Suppressor macrophage (primary cell): ENCODE measurements at regions not wholly inside any gene's neighbourhood (a gene's known extent, or its start where the extent isn't known, plus 50 kb on each side); places are given as distances from the start of the nearest gene placed in this dataset.

Experiments used
- DNase-seq, 4 experiments: peaks; one replicate each; pipeline ENCODE4 v3.0.0-alpha.2; 2020 to 2022

DNA sequence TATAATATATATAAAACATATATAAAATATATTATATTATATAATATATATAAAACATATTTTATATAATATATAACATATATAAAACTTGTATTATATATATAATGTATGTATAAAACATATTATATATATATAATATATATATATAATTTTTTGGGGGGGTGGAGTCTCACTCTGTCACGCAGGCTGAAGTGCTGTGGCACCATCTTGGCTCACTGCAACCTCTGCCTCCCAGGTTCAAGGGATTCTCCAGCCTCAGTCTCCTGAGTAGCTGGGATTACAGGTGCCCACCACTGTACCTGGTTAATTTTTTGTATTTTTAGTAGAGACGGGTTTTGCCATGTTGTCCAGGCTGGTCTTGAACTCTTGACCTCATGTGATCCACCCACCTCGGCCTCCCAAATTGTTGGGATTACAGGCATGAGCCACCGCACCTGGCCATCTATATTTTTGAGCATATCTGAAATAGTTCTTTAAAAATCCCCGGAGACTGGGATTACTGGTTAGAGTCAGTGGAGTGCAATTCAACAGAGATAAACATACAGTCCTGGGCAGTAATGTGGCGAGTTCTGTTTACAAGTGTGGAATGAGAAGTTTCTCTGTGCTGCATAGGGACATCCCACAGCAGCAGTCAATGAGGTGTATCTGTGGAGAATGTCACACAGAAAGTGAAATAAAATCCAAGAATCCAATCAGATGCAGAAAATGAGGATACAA lies 208.4 kb downstream of the MYCN start:
- DNase-seq, result no peak

DNA sequence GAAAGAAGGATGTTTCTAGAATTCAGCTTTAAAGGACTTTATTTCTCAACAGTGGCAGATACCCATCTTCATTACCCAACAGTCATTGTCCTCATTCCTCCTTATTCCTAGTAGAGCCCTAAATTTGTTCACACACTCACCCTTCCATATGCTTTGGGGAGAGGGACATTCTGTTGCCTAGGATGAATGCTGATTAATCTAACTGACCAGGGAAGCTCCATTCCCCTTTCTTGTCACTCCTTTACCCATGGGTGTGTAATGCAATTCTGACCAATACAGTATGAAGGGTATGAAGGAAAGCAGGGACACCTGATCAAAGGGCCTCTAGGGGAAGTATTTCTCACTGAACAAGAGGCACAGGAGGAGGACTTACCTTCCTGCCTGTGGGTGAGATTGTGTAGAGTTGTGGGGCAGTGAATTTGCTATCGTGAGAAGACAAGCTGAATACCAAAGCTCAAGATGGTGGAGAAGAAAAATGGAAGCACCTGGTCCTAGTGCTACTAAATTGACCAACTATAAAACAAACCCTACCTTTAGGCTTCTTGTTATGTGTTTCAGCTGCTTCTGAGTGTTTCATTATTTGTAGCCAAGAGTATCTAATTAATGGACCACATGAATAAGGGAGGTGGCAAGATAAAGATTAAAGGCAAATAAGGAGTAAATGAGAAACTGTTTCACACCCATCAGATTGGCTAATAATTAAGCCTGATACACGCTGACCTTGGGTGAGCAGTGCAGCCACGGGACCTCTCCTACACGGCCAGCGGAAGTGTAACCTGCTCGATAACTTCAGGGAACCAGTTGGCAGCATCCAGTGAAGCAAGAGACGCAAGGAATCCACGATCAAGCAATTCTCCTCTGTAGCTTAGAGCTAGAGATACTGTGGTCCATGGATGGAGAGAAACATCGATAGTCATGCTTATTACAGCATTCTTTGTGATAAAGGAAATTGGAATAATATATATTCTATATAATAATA lies 202.3 kb downstream of the MYCN start:
- no peak for DNase-seq

DNA sequence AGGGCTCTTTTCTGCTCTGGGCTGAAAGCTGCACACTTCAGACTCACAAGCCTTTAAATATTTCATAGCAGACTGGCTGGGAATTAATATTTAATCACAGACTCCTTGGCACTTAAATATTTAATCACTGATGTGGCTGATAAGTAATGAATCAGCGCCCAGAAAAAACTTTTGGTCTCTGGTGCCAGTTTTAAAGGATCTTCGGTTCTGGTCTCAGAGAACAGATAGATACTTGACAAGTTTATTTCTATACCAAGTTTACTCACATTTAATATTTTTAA lies 201.2 kb downstream of the MYCN start:
- no peak for DNase-seq

DNA sequence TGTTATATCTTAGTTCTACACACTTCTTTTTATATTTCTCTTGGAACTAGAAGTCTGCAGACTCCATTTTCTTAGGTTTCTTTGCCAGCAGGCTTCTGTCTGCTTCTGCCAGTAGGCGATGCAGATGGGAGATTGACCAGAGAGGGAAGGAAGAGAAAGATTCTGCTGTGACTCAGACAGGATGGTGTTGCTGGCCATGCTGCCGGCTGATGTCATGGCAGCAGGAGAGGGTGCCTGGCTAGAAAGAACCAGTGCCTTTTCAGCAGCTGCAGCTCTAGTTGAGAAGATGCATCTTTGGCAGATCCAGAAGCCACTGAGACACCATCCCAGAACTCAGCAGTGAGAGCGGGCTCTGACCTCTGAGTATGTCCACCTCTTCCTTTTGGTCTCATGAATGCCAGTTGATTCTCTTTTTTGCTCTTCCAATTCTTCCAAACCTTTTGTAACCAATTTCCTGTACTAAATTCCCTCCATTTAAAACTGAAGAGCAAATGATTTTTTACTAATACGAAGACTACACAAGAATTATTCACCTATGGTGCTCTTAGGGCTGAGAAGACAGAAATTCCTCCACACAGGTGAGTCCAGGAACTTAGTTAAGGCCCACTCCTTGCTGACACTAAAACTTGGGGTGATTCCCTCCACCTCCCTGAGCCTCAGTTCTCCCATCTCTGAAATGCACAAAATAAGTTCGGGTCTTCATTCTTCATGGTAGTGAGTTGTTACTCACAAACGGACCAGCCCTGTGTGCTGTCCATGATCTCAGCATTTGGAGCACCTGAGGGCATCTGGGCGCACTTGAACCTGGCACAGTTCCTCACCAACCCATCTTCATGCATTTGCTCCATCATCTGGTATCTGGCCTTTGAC lies 200.7 kb downstream of the MYCN start:
- no peak for DNase-seq

DNA sequence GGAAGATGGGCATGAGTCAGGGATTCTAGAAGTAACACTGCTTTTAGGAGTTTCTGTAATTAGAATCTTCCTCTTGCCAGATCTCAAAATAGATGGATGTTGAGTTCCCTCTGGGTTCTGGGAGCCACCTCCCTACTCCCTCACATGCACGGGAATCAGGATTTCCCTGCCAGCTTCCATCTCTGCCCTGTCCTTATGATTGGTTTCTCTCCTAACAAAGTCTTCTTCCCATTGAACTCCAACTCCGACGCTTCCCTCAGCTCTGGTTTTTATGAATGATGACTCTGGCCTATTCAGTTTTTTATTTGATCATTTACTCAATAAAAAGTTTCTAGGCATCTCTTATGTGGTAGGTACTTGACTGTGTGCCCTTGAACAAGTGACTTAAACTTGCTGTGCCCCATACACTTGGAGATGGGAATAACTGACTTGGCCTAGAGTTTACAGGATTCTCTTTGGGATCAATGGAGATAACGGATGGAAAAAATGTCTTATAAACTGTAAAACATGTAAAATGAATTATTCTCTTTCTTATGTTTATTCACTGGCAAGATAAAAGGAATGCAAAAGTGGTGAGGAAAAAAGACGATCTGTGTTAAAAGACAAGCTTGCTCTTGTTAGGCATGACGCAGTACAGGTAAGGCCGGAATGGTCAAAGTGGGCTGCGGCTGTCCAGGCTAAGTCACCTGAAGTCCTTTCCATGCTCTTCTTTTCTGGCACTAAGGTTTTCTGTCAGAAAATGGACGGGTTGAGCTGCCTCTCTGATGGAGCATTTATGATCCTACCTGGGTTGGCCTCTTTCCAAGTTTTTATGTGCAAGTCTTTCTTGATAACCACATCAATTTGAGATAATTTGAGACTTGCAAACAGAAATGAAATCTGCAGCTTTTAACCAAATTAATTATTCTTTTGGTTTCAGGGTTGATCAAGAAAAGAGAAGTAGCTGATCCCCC lies 199.6 kb downstream of the MYCN start:
- no peak for DNase-seq

DNA sequence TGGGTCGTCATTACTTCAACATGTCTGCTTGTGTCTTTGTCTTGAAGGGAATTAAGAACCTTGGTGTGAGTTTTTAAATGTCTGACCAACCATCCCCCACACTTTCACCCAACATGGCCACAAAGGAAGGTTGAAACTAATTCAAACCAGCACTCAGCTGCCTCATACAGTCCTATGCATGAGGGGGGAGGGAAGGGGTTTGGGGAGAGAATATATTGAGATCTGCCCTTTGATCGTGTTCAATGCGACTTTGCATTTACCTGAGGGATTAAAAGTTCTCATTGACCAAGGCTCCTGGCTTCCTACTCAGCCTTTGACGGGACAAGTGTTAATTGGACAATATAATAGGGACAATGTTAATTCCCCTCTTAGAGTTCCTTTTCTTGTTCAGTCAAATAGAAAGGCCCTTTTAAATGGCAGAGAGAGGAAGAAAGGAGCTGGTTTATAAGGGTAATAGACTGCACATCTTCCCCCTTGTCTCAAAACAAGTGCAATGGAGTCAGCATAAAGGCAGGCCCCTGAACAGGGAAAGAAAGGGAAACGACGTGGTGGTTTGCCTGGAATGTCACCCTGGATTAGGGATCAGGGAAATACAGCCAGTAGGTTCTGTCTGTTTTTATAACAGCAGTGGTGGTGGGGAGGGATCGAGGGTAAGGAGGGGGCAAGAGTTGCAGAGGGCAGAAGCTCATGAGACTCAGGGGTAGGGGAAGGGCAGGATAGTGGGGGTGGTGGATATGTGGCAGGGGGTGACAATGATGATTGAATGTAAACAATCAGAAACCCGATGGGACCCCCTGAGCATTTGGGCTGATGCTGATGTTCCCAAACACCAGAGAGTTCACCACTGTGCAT lies 198.7 kb downstream of the MYCN start:
- no peak for DNase-seq

DNA sequence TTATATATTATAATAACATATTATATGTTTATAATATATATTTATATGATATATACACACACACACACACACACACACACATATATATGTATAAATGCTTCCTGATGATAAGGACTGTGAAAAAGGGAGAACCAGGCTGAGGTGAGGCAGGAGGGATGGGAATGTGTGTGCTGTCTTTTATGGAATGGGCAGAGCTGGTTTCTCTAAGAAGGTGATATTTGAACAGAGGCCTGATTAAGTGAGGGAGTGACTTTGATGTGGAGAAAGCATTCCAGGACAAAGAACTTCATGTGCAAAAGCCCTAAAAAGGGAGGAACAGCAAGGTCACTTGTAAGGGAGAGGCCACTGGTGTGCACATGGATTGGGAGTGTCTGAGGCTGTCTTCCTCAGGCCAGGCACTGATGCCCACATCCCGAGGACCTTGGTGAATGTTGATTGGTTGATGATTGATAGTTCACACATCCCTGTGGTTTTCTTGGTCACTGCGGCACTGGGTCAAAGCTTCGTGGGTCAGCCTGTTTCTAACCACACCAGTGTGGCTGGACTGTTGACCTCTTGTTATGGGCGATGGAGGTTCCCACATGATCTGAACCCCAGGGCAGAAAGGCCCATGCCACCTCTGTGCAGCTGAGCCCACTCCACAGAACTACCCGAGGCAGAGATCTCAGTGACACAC lies 196.9 kb downstream of the MYCN start:
- no peak for DNase-seq

DNA sequence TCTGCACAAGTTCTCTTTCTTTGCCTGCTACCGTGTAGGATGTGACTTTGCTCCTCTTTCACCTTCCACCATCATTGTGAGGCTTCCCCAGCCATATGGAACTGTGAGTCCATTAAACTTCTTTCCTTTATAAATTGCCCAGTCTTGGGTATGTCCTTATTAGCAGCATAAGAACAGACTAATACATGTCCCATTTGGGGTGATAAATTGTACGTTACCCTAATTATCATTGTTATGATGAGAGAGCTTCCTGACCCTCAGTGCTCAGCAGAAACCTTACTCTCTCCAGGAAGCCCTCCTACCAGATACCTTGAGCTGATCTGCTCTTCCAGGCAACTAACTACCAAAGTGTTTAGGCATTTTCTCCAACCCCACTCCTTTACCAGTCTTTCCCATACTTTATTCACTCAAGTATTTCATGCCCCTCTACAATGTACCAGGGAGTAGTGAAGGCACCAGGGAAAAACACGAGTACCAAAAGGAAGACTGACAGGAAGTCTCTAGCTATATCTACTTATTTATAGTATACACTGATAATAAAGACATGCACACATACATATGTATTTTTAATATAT lies 196.2 kb downstream of the MYCN start:
- DNase-seq, result no peak

DNA sequence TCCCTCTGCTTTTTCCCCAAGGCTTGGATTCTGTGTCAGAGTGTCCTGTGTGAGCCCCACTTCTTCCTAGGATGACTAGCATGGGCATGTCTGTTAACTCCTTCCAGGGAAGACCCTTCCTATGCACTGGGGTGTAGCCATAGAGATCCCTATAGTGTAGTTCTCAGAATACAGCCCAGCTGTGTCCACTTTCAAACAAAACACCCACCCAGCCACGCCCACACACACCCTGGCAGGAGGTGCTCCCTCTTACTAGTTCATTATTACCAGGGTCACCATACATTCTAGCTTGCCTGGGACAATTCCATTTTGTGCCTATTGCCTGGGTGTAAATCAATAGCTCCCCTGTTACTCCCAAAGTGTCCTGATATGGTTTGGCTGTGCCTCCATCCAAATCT lies 195.6 kb downstream of the MYCN start:
- DNase-seq, result no peak

DNA sequence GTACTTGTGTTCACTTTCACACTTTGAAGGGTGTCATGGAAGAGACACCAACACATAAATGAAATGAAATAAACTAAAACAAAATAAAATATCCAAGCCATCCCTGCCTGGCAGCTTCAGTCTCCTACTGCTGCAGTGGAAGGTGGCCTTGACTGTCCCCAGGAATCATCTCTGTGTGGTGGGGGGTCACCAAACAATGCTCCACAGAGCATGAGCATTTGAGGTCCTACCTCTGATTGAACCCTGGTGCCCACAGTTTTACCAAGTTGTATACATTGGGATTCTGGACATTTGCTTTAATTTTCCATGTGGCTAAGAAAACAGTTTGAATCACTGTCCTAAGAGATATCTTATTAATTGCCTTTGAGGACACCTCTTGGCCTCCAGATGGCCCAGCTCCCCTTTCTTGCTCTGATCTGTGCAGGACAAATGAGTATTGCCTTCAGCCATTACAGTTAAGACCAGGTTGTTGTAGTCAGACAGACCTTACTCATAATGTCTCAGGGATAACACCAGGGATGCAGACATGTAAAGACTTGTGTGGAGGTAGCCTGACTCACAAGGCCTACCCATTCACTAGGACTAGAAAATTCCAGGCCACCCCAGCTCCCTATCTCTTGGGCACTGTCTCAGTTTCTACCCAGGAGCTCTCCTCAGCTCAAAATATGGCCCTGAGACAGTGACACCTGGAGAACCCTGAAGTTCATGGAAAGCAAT lies 195.0 kb downstream of the MYCN start:
- DNase-seq, result no peak

DNA sequence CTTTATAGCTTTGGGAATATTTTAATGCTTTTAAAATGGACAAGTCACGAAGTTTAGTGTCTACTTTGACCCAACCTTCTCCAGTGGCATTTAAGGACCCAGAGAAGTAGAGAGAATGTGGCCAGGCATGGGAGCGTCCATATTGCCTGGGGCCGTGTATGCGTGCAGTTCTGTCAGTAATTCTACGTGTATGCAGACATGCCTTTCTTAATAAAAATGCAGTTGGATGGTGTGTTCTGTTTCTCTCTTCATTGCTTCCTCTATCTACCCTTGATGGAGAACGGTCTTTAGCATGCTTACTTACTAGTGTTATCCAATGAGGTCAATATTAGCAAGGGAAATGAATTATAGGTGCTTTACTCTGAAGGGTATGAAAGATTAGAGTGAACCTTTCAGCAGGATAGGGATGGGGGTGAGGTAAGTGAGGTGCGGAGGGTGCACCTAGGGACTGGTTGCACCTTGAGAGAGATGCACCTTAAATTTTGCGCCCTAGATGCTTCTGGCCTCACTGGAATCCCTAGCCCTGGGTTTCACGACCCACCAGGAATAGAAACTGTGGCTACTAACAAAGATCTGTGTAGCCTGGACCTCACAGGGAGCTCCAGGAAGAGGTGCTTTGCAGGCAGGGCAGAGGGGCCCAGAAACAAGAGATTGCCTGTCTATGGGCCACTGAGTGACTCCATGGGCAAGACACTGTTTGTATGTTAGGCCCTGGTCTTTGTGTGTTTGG lies 194.3 kb downstream of the MYCN start:
- no peak for DNase-seq

DNA sequence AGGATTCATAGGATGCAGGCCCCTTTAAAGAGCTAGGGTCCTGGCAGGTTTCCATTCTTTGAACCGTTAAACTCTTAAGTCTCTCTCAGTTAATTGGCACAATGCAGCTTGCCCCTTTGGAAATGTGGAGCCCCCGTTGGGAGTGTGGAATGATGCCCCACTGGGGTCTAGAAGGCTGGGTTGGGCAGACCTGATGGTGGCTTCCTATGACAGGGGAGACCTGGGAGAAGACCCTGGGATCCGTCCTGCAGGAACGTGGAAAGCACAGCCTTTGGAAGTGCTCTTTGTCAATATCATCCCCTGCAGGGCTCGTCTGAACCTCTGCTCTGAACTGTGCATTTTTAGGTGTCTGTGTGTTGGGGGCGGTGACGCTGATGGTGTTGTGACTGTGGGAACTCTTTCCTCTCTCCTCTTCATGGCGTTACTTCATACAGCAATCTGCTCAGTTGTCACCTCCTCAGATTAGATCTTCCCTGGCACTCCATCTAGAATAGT lies 190.6 kb downstream of the MYCN start:
- DNase-seq, result no peak

DNA sequence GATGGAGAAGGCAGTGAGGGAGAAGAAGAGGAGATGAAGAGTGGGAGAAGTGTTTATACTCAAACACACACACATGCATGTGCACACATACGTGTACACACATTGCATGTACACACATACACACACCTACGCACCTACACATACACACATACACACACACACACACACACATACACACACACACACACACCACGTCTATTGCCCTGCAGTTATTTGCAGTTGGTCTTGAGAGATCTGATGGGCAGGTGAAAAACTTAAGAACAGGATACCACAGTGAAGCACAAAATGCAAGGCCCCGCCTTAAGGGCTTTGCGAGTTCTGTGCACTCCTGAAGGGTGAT lies 190.2 kb downstream of the MYCN start:
- DNase-seq, result no peak

DNA sequence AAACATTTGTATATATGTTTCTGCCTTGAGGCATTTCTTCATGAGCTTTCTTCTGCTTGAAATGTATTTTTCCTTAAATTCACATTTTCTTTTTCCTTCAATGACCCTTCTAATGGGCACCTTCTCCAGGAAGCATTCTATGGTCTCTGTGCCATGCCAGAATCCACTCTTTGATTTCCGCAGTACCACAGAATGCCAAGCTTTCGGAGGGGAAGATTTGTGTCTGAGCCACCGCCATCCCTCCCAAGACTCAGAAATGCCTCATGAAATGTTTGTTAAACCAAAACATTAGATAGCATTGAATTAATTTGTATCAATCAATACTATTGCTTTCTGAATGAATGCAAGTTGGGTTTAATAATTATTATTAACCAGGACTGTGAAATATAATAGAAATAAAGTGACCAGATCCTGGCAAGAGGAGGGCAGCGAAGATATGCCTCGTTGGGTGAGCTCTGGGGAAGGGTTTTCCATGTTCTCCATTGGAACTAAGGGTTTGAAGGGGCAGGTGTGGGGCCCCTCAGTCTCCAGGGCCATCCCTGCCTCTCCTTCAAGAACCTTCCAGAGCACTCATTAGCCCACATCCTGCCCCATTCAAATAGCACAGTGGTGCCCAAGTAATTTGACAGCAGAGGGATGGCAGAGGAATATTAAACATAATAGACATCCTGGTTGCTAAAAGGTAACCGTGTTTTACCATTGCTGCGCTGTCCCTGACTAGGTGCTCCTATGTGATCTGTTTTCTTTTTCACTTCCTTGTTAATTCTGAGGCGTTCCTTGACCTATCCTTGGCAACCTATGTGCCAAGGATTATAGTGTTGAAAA lies 189.6 kb downstream of the MYCN start:
- no peak for DNase-seq

DNA sequence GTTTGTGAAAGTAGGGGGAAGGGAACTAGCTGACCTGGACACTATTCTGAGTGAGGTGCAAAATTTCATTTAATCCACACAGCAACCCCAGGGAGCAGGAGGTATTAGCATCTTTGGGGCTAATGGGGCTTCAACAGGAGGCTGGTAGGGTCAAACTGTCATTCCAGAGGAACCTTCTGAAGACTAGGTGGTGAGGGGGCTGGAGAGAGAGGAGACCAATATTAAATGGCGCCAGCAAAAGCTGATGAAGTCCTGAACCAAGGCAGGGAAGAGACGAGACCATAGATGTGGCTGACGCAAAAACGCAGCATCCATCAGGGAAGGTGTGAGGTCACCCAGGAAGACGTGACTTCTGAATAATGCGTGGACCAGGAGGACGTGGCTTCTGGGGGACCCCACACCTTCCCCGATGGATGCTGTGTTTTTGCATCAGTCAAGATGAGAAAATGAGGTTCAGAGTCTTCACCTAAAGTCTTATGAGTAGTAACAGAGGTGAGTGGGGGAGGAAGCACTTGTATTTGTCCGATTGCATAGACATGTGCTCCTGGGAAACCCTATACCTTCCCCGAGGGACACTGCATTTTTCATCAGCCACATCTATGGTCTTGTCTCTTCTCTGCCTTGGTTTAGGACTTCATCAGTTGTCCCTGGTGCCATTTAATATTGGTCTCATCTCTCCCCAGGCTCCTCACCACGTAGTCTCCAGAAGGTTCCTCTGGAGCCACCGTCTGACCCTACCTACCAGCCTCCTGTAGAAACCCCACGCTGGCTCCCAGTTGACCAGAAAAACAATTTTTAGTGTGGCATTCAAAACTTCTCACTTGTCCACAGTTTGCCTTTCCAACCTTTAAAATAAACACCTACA lies 188.6 kb downstream of the MYCN start:
- no peak for DNase-seq

DNA sequence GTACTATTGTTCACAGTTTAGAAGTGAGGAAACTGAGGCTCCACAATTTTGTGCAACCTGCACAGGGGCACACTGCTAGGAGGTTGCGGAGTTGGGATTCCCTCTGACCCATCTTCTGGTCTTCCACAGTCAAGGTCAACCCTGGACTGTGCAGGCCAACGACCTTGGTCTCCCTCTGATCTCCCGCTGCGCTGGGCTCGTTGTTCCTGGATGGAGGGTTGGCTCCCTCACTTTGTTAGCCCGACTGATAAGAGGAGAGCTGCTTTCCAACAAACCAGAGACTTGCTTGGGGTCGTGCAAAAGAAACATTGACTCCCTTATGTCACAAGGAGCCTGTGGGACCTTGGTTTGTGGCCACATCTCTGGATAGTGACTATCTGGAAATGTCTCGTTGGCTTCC lies 187.6 kb downstream of the MYCN start:
- DNase-seq, result no peak
